ENCODE measurements at regions not wholly inside any gene's neighbourhood (a gene's known extent, or its start where the extent isn't known, plus 50 kb on each side); places are given as distances from the start of the nearest gene placed in this dataset.

GRCh38 chr2:8432706-8433336 lies 249.0 kb upstream of the ID2 start:
- no peaks in the 10 kb centered on the region for H3K27me3 ChIP-seq (ENCODE audit: insufficient read depth, low read depth, low read length)
- H3F3A ChIP-seq (ENCODE audit: insufficient read depth, low read length, poor library complexity, severe bottlenecking): no peaks in the 10 kb centered on the region
- TF ChIP-seq TAF1 (IDR thresholded peaks at IDR 0.05; ENCODE audit: low read depth) (no peak), MXI1 (conservative IDR thresholded peaks at IDR 0.05; ENCODE audit: poor library complexity, severe bottlenecking) (no peak), SMC3 (conservative IDR thresholded peaks at IDR 0.05; ENCODE audit: poor library complexity) (no peak), EZH2 (IDR thresholded peaks at IDR 0.05; ENCODE audit: borderline replicate concordance, insufficient read depth, low read length, poor library complexity, severe bottlenecking) (no peak), EP300 (conservative IDR thresholded peaks at IDR 0.05; ENCODE audit: poor library complexity, severe bottlenecking) (no peak), RAD21 (conservative IDR thresholded peaks at IDR 0.05) (no peak), POLR2AphosphoS5 (IDR thresholded peaks at IDR 0.05) (no peak)
- TF ChIP-seq, protein P1, sequence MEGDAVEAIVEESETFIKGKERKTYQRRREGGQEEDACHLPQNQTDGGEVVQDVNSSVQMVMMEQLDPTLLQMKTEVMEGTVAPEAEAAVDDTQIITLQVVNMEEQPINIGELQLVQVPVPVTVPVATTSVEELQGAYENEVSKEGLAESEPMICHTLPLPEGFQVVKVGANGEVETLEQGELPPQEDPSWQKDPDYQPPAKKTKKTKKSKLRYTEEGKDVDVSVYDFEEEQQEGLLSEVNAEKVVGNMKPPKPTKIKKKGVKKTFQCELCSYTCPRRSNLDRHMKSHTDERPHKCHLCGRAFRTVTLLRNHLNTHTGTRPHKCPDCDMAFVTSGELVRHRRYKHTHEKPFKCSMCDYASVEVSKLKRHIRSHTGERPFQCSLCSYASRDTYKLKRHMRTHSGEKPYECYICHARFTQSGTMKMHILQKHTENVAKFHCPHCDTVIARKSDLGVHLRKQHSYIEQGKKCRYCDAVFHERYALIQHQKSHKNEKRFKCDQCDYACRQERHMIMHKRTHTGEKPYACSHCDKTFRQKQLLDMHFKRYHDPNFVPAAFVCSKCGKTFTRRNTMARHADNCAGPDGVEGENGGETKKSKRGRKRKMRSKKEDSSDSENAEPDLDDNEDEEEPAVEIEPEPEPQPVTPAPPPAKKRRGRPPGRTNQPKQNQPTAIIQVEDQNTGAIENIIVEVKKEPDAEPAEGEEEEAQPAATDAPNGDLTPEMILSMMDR (IDR thresholded peaks at IDR 0.05; ENCODE audit: poor library complexity, severe bottlenecking): no peak
- TF ChIP-seq, protein P2, sequence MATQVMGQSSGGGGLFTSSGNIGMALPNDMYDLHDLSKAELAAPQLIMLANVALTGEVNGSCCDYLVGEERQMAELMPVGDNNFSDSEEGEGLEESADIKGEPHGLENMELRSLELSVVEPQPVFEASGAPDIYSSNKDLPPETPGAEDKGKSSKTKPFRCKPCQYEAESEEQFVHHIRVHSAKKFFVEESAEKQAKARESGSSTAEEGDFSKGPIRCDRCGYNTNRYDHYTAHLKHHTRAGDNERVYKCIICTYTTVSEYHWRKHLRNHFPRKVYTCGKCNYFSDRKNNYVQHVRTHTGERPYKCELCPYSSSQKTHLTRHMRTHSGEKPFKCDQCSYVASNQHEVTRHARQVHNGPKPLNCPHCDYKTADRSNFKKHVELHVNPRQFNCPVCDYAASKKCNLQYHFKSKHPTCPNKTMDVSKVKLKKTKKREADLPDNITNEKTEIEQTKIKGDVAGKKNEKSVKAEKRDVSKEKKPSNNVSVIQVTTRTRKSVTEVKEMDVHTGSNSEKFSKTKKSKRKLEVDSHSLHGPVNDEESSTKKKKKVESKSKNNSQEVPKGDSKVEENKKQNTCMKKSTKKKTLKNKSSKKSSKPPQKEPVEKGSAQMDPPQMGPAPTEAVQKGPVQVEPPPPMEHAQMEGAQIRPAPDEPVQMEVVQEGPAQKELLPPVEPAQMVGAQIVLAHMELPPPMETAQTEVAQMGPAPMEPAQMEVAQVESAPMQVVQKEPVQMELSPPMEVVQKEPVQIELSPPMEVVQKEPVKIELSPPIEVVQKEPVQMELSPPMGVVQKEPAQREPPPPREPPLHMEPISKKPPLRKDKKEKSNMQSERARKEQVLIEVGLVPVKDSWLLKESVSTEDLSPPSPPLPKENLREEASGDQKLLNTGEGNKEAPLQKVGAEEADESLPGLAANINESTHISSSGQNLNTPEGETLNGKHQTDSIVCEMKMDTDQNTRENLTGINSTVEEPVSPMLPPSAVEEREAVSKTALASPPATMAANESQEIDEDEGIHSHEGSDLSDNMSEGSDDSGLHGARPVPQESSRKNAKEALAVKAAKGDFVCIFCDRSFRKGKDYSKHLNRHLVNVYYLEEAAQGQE (IDR thresholded peaks at IDR 0.05; ENCODE audit: borderline replicate concordance): no peak
- no peak overlapping the region for H3K27ac ChIP-seq (ENCODE audit: low read length)
- no peaks in the 10 kb centered on the region for H4K20me1 ChIP-seq (ENCODE audit: insufficient read depth)
- no peaks in the 10 kb centered on the region for H3K9me2 ChIP-seq (ENCODE audit: insufficient read depth, low read length)
- no peak overlapping the region for H3K4me3 ChIP-seq (ENCODE audit: low read length)
- no peak overlapping the region for H3K9ac ChIP-seq (ENCODE audit: low read length)
- H3K9me3 ChIP-seq (ENCODE audit: low read length): no peaks in the 10 kb centered on the region
- no peaks in the 10 kb centered on the region for H3K36me3 ChIP-seq (ENCODE audit: insufficient read depth, low read length)
- no peak overlapping the region for H2AFZ ChIP-seq (ENCODE audit: low read depth, low read length)
- no peaks in the 10 kb centered on the region for H3K79me2 ChIP-seq (replicated peaks; ENCODE audit: insufficient read depth, low read length)
- H3K4me2 ChIP-seq (ENCODE audit: low read length): no peak overlapping the region

DNA sequence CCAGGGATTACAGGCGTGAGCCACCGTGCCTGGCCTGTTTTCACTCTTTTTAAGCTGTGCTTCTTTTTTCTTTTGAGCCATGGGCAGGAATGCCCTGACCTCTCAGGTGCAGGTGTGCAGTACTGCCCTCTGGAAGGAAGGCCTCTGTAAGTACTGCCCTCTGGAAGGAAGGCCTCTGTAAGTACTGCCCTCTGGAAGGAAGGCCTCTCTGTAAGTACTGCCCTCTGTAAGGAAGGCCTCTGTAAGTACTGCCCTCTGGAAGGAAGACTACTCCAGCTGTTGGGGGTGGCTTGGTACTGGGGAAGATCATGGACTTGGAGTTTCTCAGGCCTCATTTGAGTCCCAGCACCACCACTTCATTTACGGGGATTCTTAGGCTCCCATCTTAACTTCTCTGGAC lies 248.5 kb upstream of the ID2 start:
- no peaks in the 10 kb centered on the region for H3K36me3 ChIP-seq (ENCODE audit: insufficient read depth, low read length)

More for the DNA sequence above, 248.5 kb upstream of the ID2 start:
- Histone ChIP-seq H3K4me2 (ENCODE audit: low read length) (no peak overlapping the region), H3K27me3 (ENCODE audit: insufficient read depth, low read depth, low read length) (no peaks in the 10 kb centered on the region), H3F3A (ENCODE audit: insufficient read depth, low read length, poor library complexity, severe bottlenecking) (no peaks in the 10 kb centered on the region), H4K20me1 (ENCODE audit: insufficient read depth) (no peaks in the 10 kb centered on the region), H2AFZ (ENCODE audit: low read depth, low read length) (no peak overlapping the region), H3K79me2 (replicated peaks; ENCODE audit: insufficient read depth, low read length) (no peaks in the 10 kb centered on the region), H3K9me3 (ENCODE audit: low read length) (no peaks in the 10 kb centered on the region), H3K27ac (ENCODE audit: low read length) (no peak overlapping the region), H3K9me2 (ENCODE audit: insufficient read depth, low read length) (no peaks in the 10 kb centered on the region), H3K4me3 (ENCODE audit: low read length) (no peak overlapping the region), H3K9ac (ENCODE audit: low read length) (no peak overlapping the region)
- TF ChIP-seq SMC3 (conservative IDR thresholded peaks at IDR 0.05; ENCODE audit: poor library complexity): no peak
- TF ChIP-seq, protein P1 (IDR thresholded peaks at IDR 0.05; ENCODE audit: poor library complexity, severe bottlenecking): no peak
- TF ChIP-seq RAD21 (conservative IDR thresholded peaks at IDR 0.05): no peak
- TF ChIP-seq, protein P2 (IDR thresholded peaks at IDR 0.05; ENCODE audit: borderline replicate concordance): no peak
- TF ChIP-seq EZH2 (IDR thresholded peaks at IDR 0.05; ENCODE audit: borderline replicate concordance, insufficient read depth, low read length, poor library complexity, severe bottlenecking): no peak
- no peak for TF ChIP-seq TAF1 (IDR thresholded peaks at IDR 0.05; ENCODE audit: low read depth)
- no peak for TF ChIP-seq MXI1 (conservative IDR thresholded peaks at IDR 0.05; ENCODE audit: poor library complexity, severe bottlenecking)
- TF ChIP-seq EP300 (conservative IDR thresholded peaks at IDR 0.05; ENCODE audit: poor library complexity, severe bottlenecking): no peak
- TF ChIP-seq POLR2AphosphoS5 (IDR thresholded peaks at IDR 0.05): no peak

Measured in neural cell (in vitro differentiated cells).